ENCODE measurements at regions not wholly inside any gene's neighbourhood (a gene's known extent, or its start where the extent isn't known, plus 50 kb on each side); places are given as distances from the start of the nearest gene placed in this dataset.

- Histone ChIP-seq H3K27ac (ENCODE audit: low read length) (no peak overlapping the region), H3K9me3 (replicated peaks; ENCODE audit: control insufficient read depth, low read depth, low read length) (no peaks in the 10 kb centered on the region), H3K4me1 (ENCODE audit: control insufficient read depth, insufficient read depth, low read length) (peaks cover 2% of the 10 kb centered on the region), H3K36me3 (ENCODE audit: control insufficient read depth, insufficient read depth, low read length) (no peaks in the 10 kb centered on the region), H3K27me3 (ENCODE audit: control insufficient read depth, insufficient read depth, low read length) (no peaks in the 10 kb centered on the region), H3K4me3 (ENCODE audit: low read length) (no peak overlapping the region)
- WGBS (ENCODE audit: insufficient coverage), result no CpG with 5 or more reads among the region's 2 CpGs
- DNase-seq, result no peak
These were observed 58.8 kb downstream of the SPRY1 start for GRCh38 chr4:123455360-123455759.

GRCh38 chr4:123462007-123462406 is 65.4 kb downstream of the SPRY1 start:
- H3K27ac ChIP-seq (ENCODE audit: low read length), result no peak overlapping the region
- no peak overlapping the region for H3K4me3 ChIP-seq (ENCODE audit: low read length)
- H3K9me3 ChIP-seq (replicated peaks; ENCODE audit: control insufficient read depth, low read depth, low read length), result no peaks in the 10 kb centered on the region
- H3K27me3 ChIP-seq (ENCODE audit: control insufficient read depth, insufficient read depth, low read length), result no peaks in the 10 kb centered on the region
- H3K36me3 ChIP-seq (ENCODE audit: control insufficient read depth, insufficient read depth, low read length), result no peaks in the 10 kb centered on the region
- no peaks in the 10 kb centered on the region for H3K4me1 ChIP-seq (ENCODE audit: control insufficient read depth, insufficient read depth, low read length)
- no CpG with 5 or more reads among the region's 3 CpGs for WGBS (ENCODE audit: insufficient coverage)
- no peak for DNase-seq

- no peaks in the 10 kb centered on the region for H3K36me3 ChIP-seq (ENCODE audit: control insufficient read depth, insufficient read depth, low read length)
- no peak overlapping the region for H3K4me3 ChIP-seq (ENCODE audit: low read length)
- H3K9me3 ChIP-seq (replicated peaks; ENCODE audit: control insufficient read depth, low read depth, low read length), result no peaks in the 10 kb centered on the region
- no CpG with 5 or more reads among the region's 3 CpGs for WGBS (ENCODE audit: insufficient coverage)
- H3K27ac ChIP-seq (ENCODE audit: low read length), result no peak overlapping the region
- no peaks in the 10 kb centered on the region for H3K27me3 ChIP-seq (ENCODE audit: control insufficient read depth, insufficient read depth, low read length)
- no peak for DNase-seq
- no peaks in the 10 kb centered on the region for H3K4me1 ChIP-seq (ENCODE audit: control insufficient read depth, insufficient read depth, low read length)
These were observed 67.3 kb downstream of the SPRY1 start for GRCh38 chr4:123463869-123464268.

- Histone ChIP-seq H3K27ac (ENCODE audit: low read length) (no peak overlapping the region), H3K9me3 (replicated peaks; ENCODE audit: control insufficient read depth, low read depth, low read length) (no peaks in the 10 kb centered on the region), H3K4me3 (ENCODE audit: low read length) (no peak overlapping the region), H3K4me1 (ENCODE audit: control insufficient read depth, insufficient read depth, low read length) (no peaks in the 10 kb centered on the region), H3K36me3 (ENCODE audit: control insufficient read depth, insufficient read depth, low read length) (no peaks in the 10 kb centered on the region), H3K27me3 (ENCODE audit: control insufficient read depth, insufficient read depth, low read length) (no peaks in the 10 kb centered on the region)
- 76% methylated on average over 5 of the region's 6 CpGs for WGBS (ENCODE audit: insufficient coverage)
- no peak for DNase-seq
These were observed 68.8 kb downstream of the SPRY1 start for GRCh38 chr4:123465416-123465815.

GRCh38 chr4:123466080-123466785 is 69.6 kb downstream of the SPRY1 start:
- Histone ChIP-seq H3K27me3 (ENCODE audit: control insufficient read depth, insufficient read depth, low read length) (no peaks in the 10 kb centered on the region), H3K27ac (ENCODE audit: low read length) (no peak overlapping the region)
- WGBS (ENCODE audit: insufficient coverage), result 61% methylated on average over 3 of the region's 3 CpGs

GRCh38 chr4:123468479-123469031 is 72.0 kb downstream of the SPRY1 start:
- DNase-seq, result no peak
- Histone ChIP-seq H3K27ac (ENCODE audit: low read length) (no peak overlapping the region), H3K27me3 (ENCODE audit: control insufficient read depth, insufficient read depth, low read length) (no peaks in the 10 kb centered on the region), H3K4me3 (ENCODE audit: low read length) (no peak overlapping the region), H3K9me3 (replicated peaks; ENCODE audit: control insufficient read depth, low read depth, low read length) (no peaks in the 10 kb centered on the region), H3K4me1 (ENCODE audit: control insufficient read depth, insufficient read depth, low read length) (no peaks in the 10 kb centered on the region), H3K36me3 (ENCODE audit: control insufficient read depth, insufficient read depth, low read length) (no peaks in the 10 kb centered on the region)
- WGBS (ENCODE audit: insufficient coverage), result no CpG with 5 or more reads among the region's 2 CpGs

More at GRCh38 chr4:123466080-123466785, 69.6 kb downstream of the SPRY1 start:
- H3K9me3 ChIP-seq (replicated peaks; ENCODE audit: control insufficient read depth, low read depth, low read length), result no peaks in the 10 kb centered on the region
- DNase-seq, result no peak
- no peaks in the 10 kb centered on the region for H3K36me3 ChIP-seq (ENCODE audit: control insufficient read depth, insufficient read depth, low read length)
- no peaks in the 10 kb centered on the region for H3K4me1 ChIP-seq (ENCODE audit: control insufficient read depth, insufficient read depth, low read length)
- H3K4me3 ChIP-seq (ENCODE audit: low read length), result no peak overlapping the region

- no peak for DNase-seq
- Histone ChIP-seq H3K36me3 (ENCODE audit: control insufficient read depth, insufficient read depth, low read length) (no peaks in the 10 kb centered on the region), H3K27ac (ENCODE audit: low read length) (no peak overlapping the region), H3K27me3 (ENCODE audit: control insufficient read depth, insufficient read depth, low read length) (no peaks in the 10 kb centered on the region), H3K4me1 (ENCODE audit: control insufficient read depth, insufficient read depth, low read length) (no peaks in the 10 kb centered on the region), H3K9me3 (replicated peaks; ENCODE audit: control insufficient read depth, low read depth, low read length) (no peaks in the 10 kb centered on the region), H3K4me3 (ENCODE audit: low read length) (no peak overlapping the region)
- WGBS (ENCODE audit: insufficient coverage), result no CpG with 5 or more reads among the region's 3 CpGs
These were observed 72.7 kb downstream of the SPRY1 start for GRCh38 chr4:123469245-123469644.

GRCh38 chr4:123469696-123470095 is 73.1 kb downstream of the SPRY1 start:
- Histone ChIP-seq H3K4me1 (ENCODE audit: control insufficient read depth, insufficient read depth, low read length) (no peaks in the 10 kb centered on the region), H3K9me3 (replicated peaks; ENCODE audit: control insufficient read depth, low read depth, low read length) (no peaks in the 10 kb centered on the region), H3K27ac (ENCODE audit: low read length) (no peak overlapping the region), H3K27me3 (ENCODE audit: control insufficient read depth, insufficient read depth, low read length) (no peaks in the 10 kb centered on the region), H3K36me3 (ENCODE audit: control insufficient read depth, insufficient read depth, low read length) (no peaks in the 10 kb centered on the region), H3K4me3 (ENCODE audit: low read length) (no peak overlapping the region)
- DNase-seq, result no peak
- WGBS (ENCODE audit: insufficient coverage), result no CpG with 5 or more reads among the region's 2 CpGs

- Histone ChIP-seq H3K36me3 (ENCODE audit: control insufficient read depth, insufficient read depth, low read length) (no peaks in the 10 kb centered on the region), H3K27me3 (ENCODE audit: control insufficient read depth, insufficient read depth, low read length) (no peaks in the 10 kb centered on the region), H3K4me3 (ENCODE audit: low read length) (no peak overlapping the region), H3K27ac (ENCODE audit: low read length) (no peak overlapping the region), H3K9me3 (replicated peaks; ENCODE audit: control insufficient read depth, low read depth, low read length) (no peaks in the 10 kb centered on the region), H3K4me1 (ENCODE audit: control insufficient read depth, insufficient read depth, low read length) (no peaks in the 10 kb centered on the region)
- peak; percentile 83 for DNase-seq
- WGBS (ENCODE audit: insufficient coverage), result no CpG with 5 or more reads among the region's 2 CpGs
These were observed 74.0 kb downstream of the SPRY1 start for GRCh38 chr4:123470640-123471039.

- H3K27me3 ChIP-seq (ENCODE audit: control insufficient read depth, insufficient read depth, low read length), result no peaks in the 10 kb centered on the region
- no peaks in the 10 kb centered on the region for H3K9me3 ChIP-seq (replicated peaks; ENCODE audit: control insufficient read depth, low read depth, low read length)
- no peaks in the 10 kb centered on the region for H3K36me3 ChIP-seq (ENCODE audit: control insufficient read depth, insufficient read depth, low read length)
- DNase-seq, result no peak
- H3K4me3 ChIP-seq (ENCODE audit: low read length), result no peak overlapping the region
- no peaks in the 10 kb centered on the region for H3K4me1 ChIP-seq (ENCODE audit: control insufficient read depth, insufficient read depth, low read length)
- H3K27ac ChIP-seq (ENCODE audit: low read length), result no peak overlapping the region
- no CpG with 5 or more reads among the region's 3 CpGs for WGBS (ENCODE audit: insufficient coverage)
These were observed 75.2 kb downstream of the SPRY1 start for GRCh38 chr4:123471655-123472369.

Measured in muscle of leg (tissue), 3 donors.